GM18520 (cell line): ENCODE measurements at regions not wholly inside any gene's neighbourhood (a gene's known extent, or its start where the extent isn't known, plus 50 kb on each side); places are given as distances from the start of the nearest gene placed in this dataset.
"Not testable (repeated sequence)": the region's sequence is repeated elsewhere in the genome, so short reads cannot be mapped to it uniquely, and the experiment has no call there.

Experiments
- ATAC-seq: cut with Tn5 transposase; IDR thresholded peaks from one replicate; pipeline ENCODE4 v1.9.1; 2021; ENCODE audit not compliant: unreplicated experiment

- no peak for ATAC-seq
Observed at GRCh38 chr12:124707316-124707715, 139.9 kb upstream of the NCOR2 start.

GRCh38 chr12:124706363-124706762, 139.0 kb upstream of the NCOR2 start:
- no peak for ATAC-seq

GRCh38 chr12:124705545-124706138, 138.2 kb upstream of the NCOR2 start:
- no peak for ATAC-seq

DNA sequence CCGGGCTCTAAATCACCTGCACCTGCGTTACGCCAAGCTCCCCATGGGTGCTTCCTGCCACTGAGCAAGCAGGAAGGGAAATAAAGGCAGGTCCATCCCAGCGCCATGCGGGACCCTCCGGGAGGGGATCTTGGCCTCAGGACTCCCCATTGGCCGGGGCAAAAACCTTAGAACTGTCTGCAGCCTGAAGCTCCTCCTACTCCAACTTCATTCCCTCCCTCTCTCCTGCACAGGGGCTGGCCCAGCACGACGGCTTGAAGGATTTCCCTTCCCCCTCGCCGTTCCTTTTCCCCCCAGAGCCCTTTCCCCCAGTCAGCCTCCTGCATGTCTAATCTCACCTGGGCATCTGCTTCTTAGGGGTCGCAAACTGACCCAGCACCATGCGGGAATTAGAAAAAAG, 137.2 kb upstream of the NCOR2 start:
- no peak for ATAC-seq

DNA sequence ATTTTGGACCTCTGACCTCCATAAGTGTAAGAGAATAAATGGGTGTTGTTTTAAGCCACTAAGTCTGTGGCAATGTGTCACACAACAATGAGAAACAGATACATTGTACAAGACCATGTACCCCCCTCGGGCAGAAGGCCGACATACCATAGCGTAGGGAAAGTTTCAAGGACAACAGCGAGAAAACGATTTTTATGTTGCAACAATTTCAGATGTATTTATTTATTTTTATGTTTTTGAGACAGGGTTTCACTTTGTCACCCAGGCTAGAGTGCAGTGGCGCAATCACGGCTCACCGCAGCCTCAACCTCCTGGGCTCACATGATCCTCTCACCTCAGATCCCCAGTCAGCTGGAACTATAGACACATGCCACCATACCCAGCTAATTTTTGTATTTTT, 136.4 kb upstream of the NCOR2 start:
- ATAC-seq = no peak

DNA sequence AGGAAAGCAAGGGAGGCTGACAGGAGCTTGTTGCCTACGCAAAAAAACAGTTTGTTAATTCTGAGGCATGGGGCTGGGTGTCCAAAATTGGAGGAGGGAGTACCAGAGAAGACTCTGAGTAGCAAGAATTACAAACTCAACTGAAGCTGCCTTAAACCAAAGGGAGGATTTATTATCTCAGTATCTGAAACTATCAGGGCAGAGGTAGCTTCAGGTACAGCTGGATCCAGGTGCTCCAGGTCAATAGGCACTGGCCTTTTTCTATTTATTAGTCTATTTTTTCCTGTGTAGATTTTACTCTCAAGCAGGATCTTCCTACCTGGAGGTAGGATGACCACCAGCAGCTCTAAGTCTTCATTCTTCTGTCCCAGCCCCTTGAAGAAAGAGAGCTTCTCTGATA, 135.3 kb upstream of the NCOR2 start:
- no peak for ATAC-seq

- no peak for ATAC-seq
Observed at GRCh38 chr12:124700810-124701592, 133.6 kb upstream of the NCOR2 start.

- no peak for ATAC-seq
Observed at GRCh38 chr12:124699909-124700308, 132.5 kb upstream of the NCOR2 start.

DNA sequence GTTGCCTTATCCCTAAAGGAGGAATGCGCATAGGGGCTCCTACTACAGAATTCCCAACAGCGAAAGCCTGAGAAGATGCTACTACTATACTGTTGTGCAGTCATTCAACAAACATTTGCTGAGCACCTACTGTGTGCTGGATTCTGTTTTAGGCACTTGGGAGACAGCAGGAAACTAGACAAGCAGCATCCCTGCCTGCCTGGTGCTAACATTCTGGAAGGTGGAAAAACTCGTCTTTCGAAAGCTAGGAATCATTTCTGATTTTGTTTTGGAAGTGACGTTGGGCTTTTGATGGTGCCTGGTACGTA, 131.5 kb upstream of the NCOR2 start:
- ATAC-seq = no peak

DNA sequence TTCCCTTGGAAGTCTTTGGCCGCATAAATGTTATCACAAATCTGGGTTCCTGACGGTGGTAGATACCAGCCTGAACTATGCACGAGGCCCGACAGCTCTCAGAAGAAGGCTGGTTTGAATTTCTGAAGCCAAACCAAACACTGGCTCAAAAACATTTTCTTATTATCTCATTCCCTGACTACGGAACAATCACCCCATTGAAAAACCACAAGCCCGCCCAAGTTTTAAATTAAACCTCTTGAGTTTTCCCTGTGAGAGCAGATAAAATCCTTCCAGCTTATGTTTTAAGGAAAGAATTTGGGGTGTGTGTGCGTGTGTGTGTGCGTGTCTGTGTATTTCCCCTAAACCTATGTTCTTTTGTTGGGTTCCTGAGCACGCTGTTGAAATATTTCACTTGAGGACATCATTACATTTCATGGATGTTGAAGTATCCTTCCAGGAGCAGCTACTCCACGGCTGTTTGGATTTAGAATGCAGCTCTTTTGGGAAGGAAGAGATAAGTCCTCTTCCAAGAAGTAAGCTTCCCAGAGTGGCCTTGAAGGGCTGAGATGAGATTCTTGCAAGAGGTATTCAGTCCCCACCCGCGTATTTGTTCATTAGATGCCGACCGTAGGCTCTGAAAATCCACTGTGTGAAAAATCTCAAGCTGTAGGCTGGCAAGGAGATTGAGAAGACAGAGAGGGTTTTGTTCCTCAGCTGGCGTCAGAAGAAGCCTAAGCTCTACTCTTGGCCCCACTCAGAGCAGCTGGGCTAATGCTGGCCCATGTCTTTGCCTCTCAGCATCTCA, 131.0 kb upstream of the NCOR2 start:
- ATAC-seq = no peak

- not testable (repeated sequence) for ATAC-seq
Observed at GRCh38 chr12:124697722-124698121, 130.3 kb upstream of the NCOR2 start.

DNA sequence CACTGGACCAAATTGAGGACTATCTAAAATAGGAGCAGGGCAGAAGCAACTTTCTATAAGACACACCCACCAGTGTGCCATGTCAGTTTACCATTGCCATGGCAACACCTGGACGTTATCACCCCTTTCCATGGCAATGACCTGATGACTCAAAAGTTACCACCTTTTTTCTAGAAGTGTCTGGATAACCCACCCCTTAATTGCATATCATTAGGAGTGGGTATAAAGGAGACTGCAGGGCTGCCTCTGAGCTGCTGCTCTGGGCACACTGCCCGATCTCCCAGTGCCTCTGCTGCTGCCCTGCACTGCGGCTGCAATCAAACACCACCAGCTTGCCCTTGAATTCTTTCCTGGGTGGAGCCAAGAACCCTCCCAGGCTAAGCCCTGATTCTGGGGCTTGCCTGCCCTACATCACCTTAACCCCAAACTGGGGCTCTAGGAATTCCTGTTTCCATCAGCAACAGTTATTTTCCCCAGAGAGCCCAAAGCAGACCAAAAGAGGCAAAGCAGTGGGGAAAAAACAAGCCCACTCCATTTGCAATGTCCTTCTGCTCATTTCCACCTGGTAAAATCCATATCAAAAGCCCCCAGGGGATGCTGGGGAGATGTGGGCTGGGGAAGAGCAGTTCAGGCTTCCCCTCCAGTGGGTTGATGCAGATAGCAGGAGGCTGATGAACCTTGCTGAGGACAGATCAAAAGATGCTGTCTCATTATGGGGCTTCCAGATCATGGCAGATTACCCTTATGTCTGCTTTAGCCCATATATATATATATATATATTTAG, 129.5 kb upstream of the NCOR2 start:
- no peak for ATAC-seq

DNA sequence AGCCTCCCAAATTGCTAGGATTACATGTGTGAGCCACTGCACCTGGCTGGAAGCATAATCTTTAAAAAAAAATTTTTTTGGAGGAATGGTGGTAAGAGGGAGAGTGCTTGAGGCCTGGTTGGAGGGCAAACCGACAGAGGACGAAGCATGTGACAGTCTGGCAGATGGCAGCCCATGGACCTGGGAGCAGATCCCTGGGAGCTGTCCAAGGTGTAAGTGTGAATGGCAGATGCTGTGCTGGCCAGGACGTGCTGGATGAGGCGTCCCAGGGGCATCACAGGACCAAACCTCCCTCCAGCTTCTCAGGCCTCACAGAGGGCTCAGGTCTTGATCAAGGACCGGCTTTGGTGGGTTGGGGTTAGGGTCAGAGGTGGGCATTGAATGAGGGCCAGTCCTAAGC, 128.4 kb upstream of the NCOR2 start:
- ATAC-seq = no peak

DNA sequence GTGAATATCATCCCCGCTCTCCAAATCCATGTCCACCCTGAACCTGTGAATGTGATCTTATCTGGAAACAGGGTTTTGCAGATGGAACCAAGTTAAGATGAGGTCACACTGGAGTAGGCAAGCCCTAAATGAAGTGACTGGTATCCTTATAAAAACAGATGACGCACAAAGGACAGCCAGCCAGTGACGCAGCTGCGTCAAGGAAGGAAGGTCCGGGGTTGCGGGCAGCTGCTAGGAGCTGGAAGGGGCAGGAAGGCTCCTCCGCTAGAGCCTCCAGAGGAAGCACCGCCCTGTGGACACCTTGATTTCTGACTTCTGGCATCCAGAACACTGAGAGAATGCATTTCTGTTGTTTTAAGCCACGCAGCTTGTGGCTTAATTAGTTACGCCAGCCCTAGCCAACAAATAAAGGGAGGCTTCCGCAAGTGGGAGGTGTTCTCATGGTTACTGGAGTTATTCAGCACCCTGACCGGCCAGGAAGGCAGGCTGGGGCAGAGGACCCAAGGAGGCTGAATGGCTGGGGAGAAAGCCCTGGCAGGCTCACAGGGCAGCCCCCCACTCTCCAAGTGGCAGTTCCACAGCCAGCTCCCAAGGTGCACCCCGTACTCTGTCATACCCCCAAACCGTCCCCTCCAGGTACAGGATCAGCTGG, 127.6 kb upstream of the NCOR2 start:
- no peak for ATAC-seq

DNA sequence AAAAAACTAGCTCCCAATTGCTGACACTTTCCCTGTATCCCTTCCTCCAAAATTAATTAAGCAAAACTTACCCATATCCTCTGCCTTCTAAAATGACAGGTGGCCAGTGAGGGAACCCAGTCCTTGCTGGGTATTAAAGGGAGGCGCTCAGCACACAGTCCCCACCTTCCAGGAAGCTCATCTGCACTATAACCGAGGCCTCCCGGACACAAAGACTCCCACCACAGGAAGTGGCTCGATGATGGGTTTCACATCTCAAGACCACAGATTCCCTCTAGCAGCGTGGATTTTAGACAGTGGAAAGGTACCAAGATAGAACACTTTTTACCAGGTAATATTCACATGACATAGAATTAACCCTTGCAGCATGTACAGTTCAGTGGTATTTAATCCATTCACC, 126.8 kb upstream of the NCOR2 start:
- no peak for ATAC-seq

DNA sequence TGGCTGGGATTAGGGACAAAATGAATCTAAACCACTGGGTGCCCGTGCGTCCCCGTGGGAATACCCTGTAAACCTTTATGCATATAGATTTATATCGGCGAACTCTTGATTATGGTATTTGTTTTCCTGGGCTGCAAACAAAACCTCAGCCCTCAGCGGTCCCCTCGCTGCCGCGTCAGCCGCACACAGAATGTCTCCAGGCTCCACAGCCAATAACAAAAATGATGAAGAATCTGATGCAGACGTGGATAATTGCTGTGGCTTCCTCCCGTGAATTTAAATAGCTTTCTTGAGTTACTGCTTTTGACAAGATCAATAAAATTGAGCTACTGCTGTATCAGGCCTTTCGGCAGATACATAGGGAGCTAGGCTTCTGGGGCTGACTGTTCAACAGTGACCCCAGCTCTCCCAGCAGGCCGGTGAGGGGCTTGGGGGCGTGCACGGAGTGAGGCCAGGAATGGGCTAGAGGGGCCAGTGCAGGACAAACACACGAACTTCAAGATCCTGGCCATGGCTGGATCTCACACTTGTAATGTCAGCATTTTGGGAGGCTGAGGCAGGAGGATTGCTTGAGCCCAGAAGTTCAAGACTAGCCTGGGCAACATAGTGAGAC, 125.8 kb upstream of the NCOR2 start:
- ATAC-seq = no peak

DNA sequence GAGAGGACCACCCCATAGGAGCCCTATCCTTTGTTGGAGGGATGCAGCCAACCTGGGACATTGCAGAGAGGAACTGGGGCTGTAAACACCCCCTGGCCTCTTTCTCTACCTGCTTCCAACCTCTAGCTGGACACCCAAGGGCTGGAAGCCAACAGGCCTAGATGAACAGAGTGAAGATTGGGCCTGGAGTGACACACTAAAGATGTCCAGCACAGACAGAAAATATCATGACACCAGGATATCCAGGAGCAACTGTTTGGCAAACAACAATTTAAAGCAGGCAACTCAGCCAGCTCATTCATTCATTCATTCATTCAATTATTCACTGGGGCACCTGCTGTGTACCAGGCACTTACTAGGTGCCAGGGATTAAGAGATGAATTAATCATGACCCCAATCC, 125.0 kb upstream of the NCOR2 start:
- no peak for ATAC-seq

- ATAC-seq = no peak
Observed at GRCh38 chr12:124691429-124691828, 124.0 kb upstream of the NCOR2 start.

- ATAC-seq = no peak
Observed at GRCh38 chr12:124689631-124690030, 122.2 kb upstream of the NCOR2 start.

GRCh38 chr12:124688356-124688992, 121.1 kb upstream of the NCOR2 start:
- ATAC-seq = no peak
